ENCODE measurements at regions not wholly inside any gene's neighbourhood (a gene's known extent, or its start where the extent isn't known, plus 50 kb on each side); places are given as distances from the start of the nearest gene placed in this dataset.

GRCh38 chr3:59444294-59444671, 394.5 kb upstream of the CFAP20DC start:
- H3K9me3 Mint-ChIP-seq = no peaks in the 10 kb centered on the region
- DNase-seq (ENCODE audit: low spot score) (no peak), ATAC-seq (no peak)
- H3K36me3 ChIP-seq (ENCODE audit: insufficient read depth) = no peaks in the 10 kb centered on the region
- H3K27me3 ChIP-seq (ENCODE audit: insufficient read depth) = peaks cover 68% of the 10 kb centered on the region
- no peak overlapping the region for H2AFZ ChIP-seq
- no peak overlapping the region for H3K4me2 ChIP-seq
- H3K36me3 Mint-ChIP-seq (ENCODE audit: low read depth) = no peaks in the 10 kb centered on the region
- peaks cover 45% of the 10 kb centered on the region for H3K27me3 Mint-ChIP-seq (ENCODE audit: insufficient read depth, low read depth, poor library complexity)
- no peaks in the 10 kb centered on the region; the same call in 1 of the 2 replicates for H4K20me1 ChIP-seq (replicated peaks; ENCODE audit: insufficient read depth)
- H3K79me2 ChIP-seq (replicated peaks; ENCODE audit: insufficient read depth) = no peaks in the 10 kb centered on the region
- H3K4me3 Mint-ChIP-seq = no peak overlapping the region
- no peaks in the 10 kb centered on the region; the same call in 1 of the 2 replicates for H3K4me1 ChIP-seq (ENCODE audit: insufficient read depth)
- no peaks in the 10 kb centered on the region for H3F3A ChIP-seq (replicated peaks; ENCODE audit: low read depth)
- no peaks in the 10 kb centered on the region for H3K9me2 ChIP-seq (ENCODE audit: insufficient read depth)
- no peak overlapping the region for H3K27ac Mint-ChIP-seq
- peaks cover 2% of the 10 kb centered on the region; the same call in 2 of the 3 replicates for H3K4me1 Mint-ChIP-seq
- TF ChIP-seq ETS1 (IDR thresholded peaks at IDR 0.05) (no peak), REST (IDR thresholded peaks at IDR 0.05; ENCODE audit: unreplicated experiment) (no peak), ZNF462 (CRISPR knock-in tag; IDR thresholded peaks at IDR 0.05) (no peak), STAT1 (IDR thresholded peaks at IDR 0.05; ENCODE audit: unreplicated experiment) (no peak), EZH2 (IDR thresholded peaks at IDR 0.05; ENCODE audit: low read depth, unreplicated experiment) (no peak), POLR2AphosphoS5 (IDR thresholded peaks at IDR 0.05; ENCODE audit: low read depth) (no peak), EZH2phosphoT487 (IDR thresholded peaks at IDR 0.05; ENCODE audit: unreplicated experiment) (no peak), CTCF (conservative IDR thresholded peaks at IDR 0.05; ENCODE audit: low read depth in 2 of 2) (no peak)
- no peak overlapping the region for H3K4me3 ChIP-seq
- H3K27ac ChIP-seq (ENCODE audit: low read depth) = no peak overlapping the region
